ENCODE measurements at regions not wholly inside any gene's neighbourhood (a gene's known extent, or its start where the extent isn't known, plus 50 kb on each side); places are given as distances from the start of the nearest gene placed in this dataset.

- H3K27me3 ChIP-seq (replicated peaks), result no peaks in the 10 kb centered on the region
- peaks cover 6% of the 10 kb centered on the region for H3K4me1 ChIP-seq (replicated peaks)
- no peak overlapping the region for H3K27ac ChIP-seq
- no peak overlapping the region for H3K4me3 ChIP-seq
- no peaks in the 10 kb centered on the region for H3K36me3 ChIP-seq
- no peak for DNase-seq (ENCODE audit: low read depth in 1 of 2, low spot score in 2 of 2)
- no peaks in the 10 kb centered on the region for H3K9me3 ChIP-seq (replicated peaks)
Observed at GRCh38 chr16:14353340-14353739, 276.7 kb downstream of the PARN start.

- no peak overlapping the region for H3K27ac ChIP-seq
- H3K4me3 ChIP-seq, result no peak overlapping the region
- DNase-seq (ENCODE audit: low read depth in 1 of 2, low spot score in 2 of 2), result no peak
- H3K27me3 ChIP-seq (replicated peaks), result no peaks in the 10 kb centered on the region
- H3K4me1 ChIP-seq (replicated peaks), result peaks cover 6% of the 10 kb centered on the region
- H3K9me3 ChIP-seq (replicated peaks), result no peaks in the 10 kb centered on the region
- H3K36me3 ChIP-seq, result no peaks in the 10 kb centered on the region
Observed at GRCh38 chr16:14351647-14352046, 278.4 kb downstream of the PARN start.

- H3K4me1 ChIP-seq (replicated peaks), result peaks cover 6% of the 10 kb centered on the region
- no peaks in the 10 kb centered on the region for H3K36me3 ChIP-seq
- H3K27ac ChIP-seq, result no peak overlapping the region
- no peaks in the 10 kb centered on the region; the same call in 1 of the 2 replicates for H3K9me3 ChIP-seq (replicated peaks)
- no peak overlapping the region for H3K4me3 ChIP-seq
- DNase-seq (ENCODE audit: low read depth in 1 of 2, low spot score in 2 of 2), result no peak
- no peaks in the 10 kb centered on the region for H3K27me3 ChIP-seq (replicated peaks)
Observed at GRCh38 chr16:14350626-14351025, 279.4 kb downstream of the PARN start.

GRCh38 chr16:14350081-14350480 lies 279.0 kb downstream of the MRTFB start:
- H3K27ac ChIP-seq, result no peak overlapping the region
- H3K27me3 ChIP-seq (replicated peaks), result no peaks in the 10 kb centered on the region
- no peak for DNase-seq (ENCODE audit: low read depth in 1 of 2, low spot score in 2 of 2)
- H3K9me3 ChIP-seq (replicated peaks), result no peaks in the 10 kb centered on the region; the same call in 1 of the 2 replicates
- peaks cover 6% of the 10 kb centered on the region for H3K4me1 ChIP-seq (replicated peaks)
- H3K36me3 ChIP-seq, result no peaks in the 10 kb centered on the region
- no peak overlapping the region for H3K4me3 ChIP-seq

- no peak for DNase-seq (ENCODE audit: low read depth in 1 of 2, low spot score in 2 of 2)
- Histone ChIP-seq H3K27ac (no peak overlapping the region), H3K4me1 (replicated peaks) (no peaks in the 10 kb centered on the region), H3K27me3 (replicated peaks) (no peaks in the 10 kb centered on the region), H3K36me3 (no peaks in the 10 kb centered on the region), H3K4me3 (no peak overlapping the region), H3K9me3 (replicated peaks) (no peaks in the 10 kb centered on the region; the same call in 1 of the 2 replicates)
Observed at GRCh38 chr16:14347706-14348105, 276.6 kb downstream of the MRTFB start.

- Histone ChIP-seq H3K4me1 (replicated peaks) (no peaks in the 10 kb centered on the region), H3K9me3 (replicated peaks) (no peaks in the 10 kb centered on the region; the same call in 1 of the 2 replicates), H3K36me3 (no peaks in the 10 kb centered on the region), H3K27me3 (replicated peaks) (no peaks in the 10 kb centered on the region), H3K27ac (no peak overlapping the region), H3K4me3 (no peak overlapping the region)
- no peak for DNase-seq (ENCODE audit: low read depth in 1 of 2, low spot score in 2 of 2)
Observed at GRCh38 chr16:14346278-14347142, 275.4 kb downstream of the MRTFB start.

- no peak for DNase-seq (ENCODE audit: low read depth in 1 of 2, low spot score in 2 of 2)
- Histone ChIP-seq H3K27ac (no peak overlapping the region), H3K4me1 (replicated peaks) (no peaks in the 10 kb centered on the region), H3K36me3 (no peaks in the 10 kb centered on the region), H3K4me3 (no peak overlapping the region), H3K27me3 (replicated peaks) (no peaks in the 10 kb centered on the region), H3K9me3 (replicated peaks) (no peaks in the 10 kb centered on the region; the same call in 1 of the 2 replicates)
Observed at GRCh38 chr16:14345512-14346115, 274.5 kb downstream of the MRTFB start.

GRCh38 chr16:14344945-14345344 lies 273.8 kb downstream of the MRTFB start:
- H3K4me3 ChIP-seq, result no peak overlapping the region
- H3K27me3 ChIP-seq (replicated peaks), result no peaks in the 10 kb centered on the region
- H3K9me3 ChIP-seq (replicated peaks), result no peaks in the 10 kb centered on the region; the same call in 1 of the 2 replicates
- H3K4me1 ChIP-seq (replicated peaks), result no peaks in the 10 kb centered on the region
- DNase-seq (ENCODE audit: low read depth in 1 of 2, low spot score in 2 of 2), result no peak
- H3K27ac ChIP-seq, result no peak overlapping the region
- no peaks in the 10 kb centered on the region for H3K36me3 ChIP-seq

GRCh38 chr16:14344292-14344691 lies 273.2 kb downstream of the MRTFB start:
- H3K36me3 ChIP-seq, result no peaks in the 10 kb centered on the region
- no peak overlapping the region for H3K27ac ChIP-seq
- H3K4me1 ChIP-seq (replicated peaks), result no peaks in the 10 kb centered on the region
- H3K9me3 ChIP-seq (replicated peaks), result no peaks in the 10 kb centered on the region; the same call in 1 of the 2 replicates
- H3K4me3 ChIP-seq, result no peak overlapping the region
- DNase-seq (ENCODE audit: low read depth in 1 of 2, low spot score in 2 of 2), result no peak
- H3K27me3 ChIP-seq (replicated peaks), result no peaks in the 10 kb centered on the region

GRCh38 chr16:14341324-14342225 lies 270.5 kb downstream of the MRTFB start:
- DNase-seq (ENCODE audit: low read depth in 1 of 2, low spot score in 2 of 2), result no peak
- Histone ChIP-seq H3K27me3 (replicated peaks) (no peaks in the 10 kb centered on the region), H3K9me3 (replicated peaks) (no peaks in the 10 kb centered on the region; the same call in 1 of the 2 replicates), H3K4me3 (no peak overlapping the region), H3K4me1 (replicated peaks) (no peaks in the 10 kb centered on the region), H3K36me3 (no peaks in the 10 kb centered on the region), H3K27ac (no peak overlapping the region)

GRCh38 chr16:14339694-14340093 lies 268.6 kb downstream of the MRTFB start:
- no peak overlapping the region for H3K27ac ChIP-seq
- H3K4me1 ChIP-seq (replicated peaks), result no peaks in the 10 kb centered on the region
- H3K9me3 ChIP-seq (replicated peaks), result 0 out of 2 replicates have a peak, but pooled peaks cover 4% of the 10 kb centered on the region
- no peaks in the 10 kb centered on the region for H3K36me3 ChIP-seq
- H3K4me3 ChIP-seq, result no peak overlapping the region
- no peaks in the 10 kb centered on the region for H3K27me3 ChIP-seq (replicated peaks)
- DNase-seq (ENCODE audit: low read depth in 1 of 2, low spot score in 2 of 2), result no peak

- H3K27ac ChIP-seq, result no peak overlapping the region
Observed at GRCh38 chr16:14338969-14339368, 267.9 kb downstream of the MRTFB start.

GRCh38 chr16:14338236-14338635 lies 267.1 kb downstream of the MRTFB start:
- no peak overlapping the region for H3K27ac ChIP-seq
- H3K4me1 ChIP-seq (replicated peaks), result no peaks in the 10 kb centered on the region
- no peaks in the 10 kb centered on the region for H3K36me3 ChIP-seq
- H3K4me3 ChIP-seq, result no peak overlapping the region
- H3K27me3 ChIP-seq (replicated peaks), result no peaks in the 10 kb centered on the region
- H3K9me3 ChIP-seq (replicated peaks), result 0 out of 2 replicates have a peak, but pooled peaks cover 4% of the 10 kb centered on the region
- DNase-seq (ENCODE audit: low read depth in 1 of 2, low spot score in 2 of 2), result no peak

More at GRCh38 chr16:14338969-14339368, 267.9 kb downstream of the MRTFB start:
- Histone ChIP-seq H3K27me3 (replicated peaks) (no peaks in the 10 kb centered on the region), H3K36me3 (no peaks in the 10 kb centered on the region), H3K9me3 (replicated peaks) (0 out of 2 replicates have a peak, but pooled peaks cover 4% of the 10 kb centered on the region), H3K4me3 (no peak overlapping the region), H3K4me1 (replicated peaks) (no peaks in the 10 kb centered on the region)
- no peak for DNase-seq (ENCODE audit: low read depth in 1 of 2, low spot score in 2 of 2)
